ENCODE measurements at regions not wholly inside any gene's neighbourhood (a gene's known extent, or its start where the extent isn't known, plus 50 kb on each side); places are given as distances from the start of the nearest gene placed in this dataset.

GRCh38 chr2:222802514-222803196, 58.2 kb upstream of the ACSL3 start:
- no peak overlapping the region for H2BK5ac ChIP-seq (ENCODE audit: insufficient read length, low read length)
- no peak overlapping the region for H3T11ph ChIP-seq (ENCODE audit: low read length)
- H4K20me1 ChIP-seq (ENCODE audit: control insufficient read depth, insufficient read depth, insufficient read length): no peaks in the 10 kb centered on the region
- no peak for DNase-seq
- Mint-ChIP-seq H3K9me3 (no peaks in the 10 kb centered on the region), H3K27me3 (ENCODE audit: low read depth) (no peaks in the 10 kb centered on the region), H3K4me1 (no peaks in the 10 kb centered on the region), H3K27ac (no peak overlapping the region), H3K4me3 (no peak overlapping the region), H3K36me3 (ENCODE audit: insufficient read depth in 1 of 3, low read depth in 3 of 3) (no peaks in the 10 kb centered on the region)
- H4K8ac ChIP-seq (replicated peaks; ENCODE audit: insufficient read length, low read depth, low read length): no peak overlapping the region
- H3K18ac ChIP-seq (ENCODE audit: insufficient read length, low read depth, low read length): no peak overlapping the region
- no CpG with 5 or more reads among the region's 5 CpGs for WGBS (ENCODE audit: extremely low coverage, insufficient read length, low lambda C conversion rate)
- H3K14ac ChIP-seq (ENCODE audit: insufficient read depth, low read length): no peak overlapping the region
- no peak overlapping the region for H3K4ac ChIP-seq (ENCODE audit: low read depth, low read length)
- no peak overlapping the region for H3K23ac ChIP-seq (ENCODE audit: insufficient read length, low read depth, low read length)
- no peak overlapping the region for H2BK20ac ChIP-seq (ENCODE audit: low read depth, low read length, poor library complexity, severe bottlenecking)
- H3K9me3 ChIP-seq (ENCODE audit: control insufficient read depth, low read depth, low read length): no peaks in the 10 kb centered on the region
- no peaks in the 10 kb centered on the region for H3K27me3 ChIP-seq (ENCODE audit: insufficient read depth, low read length)
- no peak overlapping the region for H2AK5ac ChIP-seq (ENCODE audit: insufficient read length, low read length)
- H3K4me1 ChIP-seq (ENCODE audit: insufficient read depth, low read length): no peaks in the 10 kb centered on the region
- H2BK120ac ChIP-seq (ENCODE audit: low read depth, low read length, poor library complexity, severe bottlenecking): no peak overlapping the region
- TF ChIP-seq CTCF (conservative IDR thresholded peaks at IDR 0.05): no peak
- H3K4me2 ChIP-seq (ENCODE audit: insufficient read depth, insufficient read length, low read length): no peak overlapping the region
- no peak overlapping the region for H4K91ac ChIP-seq (ENCODE audit: insufficient read length, low read depth, low read length)
- H3K79me1 ChIP-seq (ENCODE audit: insufficient read depth, low read depth, low read length, poor library complexity, severe bottlenecking): no peaks in the 10 kb centered on the region
- H2BK12ac ChIP-seq (ENCODE audit: insufficient read length, low read depth, low read length): no peak overlapping the region
- no peaks in the 10 kb centered on the region for H3K79me2 ChIP-seq (ENCODE audit: insufficient read depth, low read length)
- H2BK15ac ChIP-seq (ENCODE audit: low read depth, low read length): no peak overlapping the region
- no peak overlapping the region for H3K56ac ChIP-seq (ENCODE audit: insufficient read length, low read depth, low read length)
- no peaks in the 10 kb centered on the region for H3K23me2 ChIP-seq (ENCODE audit: insufficient read length, low read depth, low read length, poor library complexity, severe bottlenecking)
- no peak overlapping the region for H3K27ac ChIP-seq (ENCODE audit: insufficient read length, low read depth, low read length)
- no peak overlapping the region for H4K5ac ChIP-seq (ENCODE audit: insufficient read length, low read depth, low read length)
- H3K9ac ChIP-seq (ENCODE audit: extremely low read depth, insufficient read length, low read length): no peak overlapping the region
- H2AFZ ChIP-seq (ENCODE audit: low read length): no peak overlapping the region

Data from H9 (cell line).